Psoas muscle (tissue), 7 donors: ENCODE measurements at regions not wholly inside any gene's neighbourhood (a gene's known extent, or its start where the extent isn't known, plus 50 kb on each side); places are given as distances from the start of the nearest gene placed in this dataset.

Experiments used
- ATAC-seq, 4 donors: fragments of 200-7000 bp; cut with Tn5 transposase; one replicate each; pipeline ENCODE4 v1.9.1; 2020; ENCODE audit warnings: moderate library complexity in 3 of 4, mild to moderate bottlenecking in 2 of 4
- DNase-seq, 2 donors: peaks; one replicate each; pipeline ENCODE4 v3.0.0-alpha.2; 2020
- H3K27ac ChIP-seq: fragments of 200-600 bp; one replicate; pipeline ENCODE4 v1.8.0; 2022
- H3K27me3 ChIP-seq, 3 donors: fragments of 200-600 bp in 1 of 3; one replicate each; pipeline versions ENCODE4 v1.6.1 to v1.8.0; 2013 to 2022; ENCODE audit warnings: low read length in 2 of 3, mild to moderate bottlenecking in 2 of 3, moderate library complexity in 1 of 3; ENCODE audit not compliant: insufficient read depth in 3 of 3
- H3K36me3 ChIP-seq, 2 donors: fragments of 200-600 bp in 1 of 2; one replicate each; pipeline versions ENCODE4 v1.6.1 to v1.8.0; 2013 to 2022; ENCODE audit warnings: low read depth in 1 of 2, mild to moderate bottlenecking in 1 of 2, moderate library complexity in 1 of 2; ENCODE audit not compliant: insufficient read depth in 1 of 2
- H3K4me1 ChIP-seq: fragments of 200-600 bp; one replicate; pipeline ENCODE4 v1.8.0; 2022
- H3K4me3 ChIP-seq: fragments of 200-600 bp; one replicate; pipeline ENCODE4 v1.8.0; 2022; ENCODE audit warnings: mild to moderate bottlenecking
- H3K9me3 ChIP-seq: fragments of 200-600 bp; one replicate; pipeline ENCODE4 v1.8.0; 2022
- CTCF ChIP-seq: fragments of 200-600 bp; IDR thresholded peaks from one replicate; pipeline ENCODE4 v1.8.0; 2022; ENCODE audit warnings: antibody characterized with exemption
- WGBS, 3 donors: extraction: QIAGEN DNeasy Blood & Tissue Kit; methylation state at CpG; one replicate each; pipeline versions ENCODE4 v1.1.6 to v1.1.7; 2013; 5-methylcytosine and 5-hydroxymethylcytosine counted together
- intact Hi-C, 2 donors: fragments of 100-400 bp; cut with DNase I; formaldehyde crosslinking; loops; one replicate each; pipeline versions ENCODE4 v1.11.0 to v1.14.2; 2022
- donor health status: healthy with polysubstance abuse.
- donor health status: DM: no; HTN: no; CAD: no; lungs with moderate emphysema.
- donor health status: Bipolar disorder and iron deficiency.
- donor health status: healthy.
- donor health status: DM: yes; HTN: yes; CAD: no.
- donor health status: DM: no; HTN: no; CAD: no.
- donor health status: DM: yes; HTN: yes; CAD: no.

- no peaks in the 10 kb centered on the region for H3K36me3 ChIP-seq
- no peak for ATAC-seq
- no peak overlapping the region for H3K4me3 ChIP-seq
- no peaks in the 10 kb centered on the region for H3K27me3 ChIP-seq
- intact Hi-C loops: no loop called here
- H3K27ac ChIP-seq: no peak overlapping the region
- no peak for DNase-seq
- H3K4me1 ChIP-seq: no peaks in the 10 kb centered on the region
- no peaks in the 10 kb centered on the region for H3K9me3 ChIP-seq
- no peak for TF ChIP-seq CTCF
- WGBS, 3 donors: 80 to 82% (median 82%) methylated on average over 12 of the region's 12 CpGs
Measured at GRCh38 chr18:76572518-76573247, 77.6 kb upstream of the ZNF516 start.

- 82 to 92% (median 88%) methylated on average over 3 of the region's 3 CpGs for WGBS, 3 donors
- no peak for ATAC-seq
- TF ChIP-seq CTCF: no peak
Measured at GRCh38 chr18:76571689-76572088, 76.6 kb upstream of the ZNF516 start.

GRCh38 chr18:76570856-76571255, 75.8 kb upstream of the ZNF516 start:
- TF ChIP-seq CTCF: no peak
- ATAC-seq: no peak

More at GRCh38 chr18:76571689-76572088, 76.6 kb upstream of the ZNF516 start:
- no peaks in the 10 kb centered on the region for H3K27me3 ChIP-seq
- no peaks in the 10 kb centered on the region for H3K9me3 ChIP-seq
- intact Hi-C loops: no loop called here
- H3K4me3 ChIP-seq: no peak overlapping the region
- no peak for DNase-seq
- no peaks in the 10 kb centered on the region for H3K36me3 ChIP-seq
- no peak overlapping the region for H3K27ac ChIP-seq
- H3K4me1 ChIP-seq: no peaks in the 10 kb centered on the region

DNA sequence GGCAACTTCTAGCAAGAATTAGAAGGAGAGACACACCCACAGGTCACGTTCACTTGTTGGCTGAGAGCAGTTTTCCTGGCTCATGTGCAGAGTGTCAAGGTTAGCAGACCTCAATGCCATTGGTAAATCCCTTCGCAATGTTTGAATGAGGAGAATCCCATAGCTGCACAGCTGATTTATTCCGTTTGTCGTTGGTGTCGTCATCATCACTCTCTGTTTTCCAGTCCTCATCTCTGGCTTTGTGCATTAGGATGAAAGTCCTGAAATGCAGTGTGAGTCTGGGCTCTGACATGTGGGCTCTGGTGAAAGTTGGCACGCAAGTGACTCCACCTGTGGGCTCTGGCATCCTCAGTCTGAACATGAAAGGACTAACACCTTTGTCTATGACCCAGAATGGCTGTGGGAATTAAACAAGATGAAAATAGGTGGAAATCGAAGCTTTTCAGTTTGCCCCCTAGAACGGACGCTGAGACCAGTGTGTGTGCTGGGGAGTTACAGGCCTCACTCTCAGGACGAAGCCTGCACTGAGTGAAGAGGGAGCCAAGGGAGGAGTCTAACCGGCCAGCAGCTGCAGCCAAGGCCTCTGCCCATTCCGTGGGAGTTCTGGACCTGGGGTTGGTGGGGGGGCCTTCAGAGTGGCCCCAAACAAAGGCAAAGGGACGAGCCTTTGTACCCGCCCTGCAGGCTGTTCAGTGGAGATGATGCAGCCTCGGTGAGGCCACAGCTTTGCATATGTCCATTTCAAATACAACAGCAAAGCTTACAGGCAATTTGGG, 74.8 kb upstream of the ZNF516 start:
- no peaks in the 10 kb centered on the region for H3K9me3 ChIP-seq
- no peaks in the 10 kb centered on the region for H3K36me3 ChIP-seq
- no peaks in the 10 kb centered on the region for H3K27me3 ChIP-seq
- intact Hi-C loops: loop anchor here in 1 of 2 donors (5.0 kb wide), 1 partner anchor 52 kb away; no protein-coding TSS in a partner anchor
- H3K4me1 ChIP-seq: no peaks in the 10 kb centered on the region
- no peak overlapping the region for H3K4me3 ChIP-seq
- DNase-seq: no peak
- H3K27ac ChIP-seq: no peak overlapping the region
- no peak for TF ChIP-seq CTCF
- 66 to 78% (median 72%) methylated on average over 15 of the region's 15 CpGs for WGBS, 3 donors
- ATAC-seq: no peak

More at GRCh38 chr18:76570856-76571255, 75.8 kb upstream of the ZNF516 start:
- no peaks in the 10 kb centered on the region for H3K27me3 ChIP-seq
- intact Hi-C loops: no loop called here
- H3K9me3 ChIP-seq: no peaks in the 10 kb centered on the region
- H3K36me3 ChIP-seq: no peaks in the 10 kb centered on the region
- no peaks in the 10 kb centered on the region for H3K4me1 ChIP-seq
- no peak overlapping the region for H3K27ac ChIP-seq
- no peak for DNase-seq
- WGBS, 3 donors: 97 to 100% (median 98%) methylated on average over 3 of the region's 3 CpGs
- H3K4me3 ChIP-seq: no peak overlapping the region
